Fibroblast of the aortic adventitia (primary cell): ENCODE measurements at regions not wholly inside any gene's neighbourhood (a gene's known extent, or its start where the extent isn't known, plus 50 kb on each side); places are given as distances from the start of the nearest gene placed in this dataset.
"Not testable (repeated sequence)": the region's sequence is repeated elsewhere in the genome, so short reads cannot be mapped to it uniquely, and the experiment has no call there.

Experiments
- DNase-seq: peaks from one replicate; pipeline ENCODE4 v3.0.0-alpha.2; 2010; ENCODE audit warnings: low read depth
- H3K4me3 ChIP-seq: 2 replicates; pipeline ENCODE4 v1.5.1; 2011; ENCODE audit warnings: low read depth, mild to moderate bottlenecking, control low read depth, low read length, moderate library complexity
- CTCF ChIP-seq: IDR thresholded peaks from 2 replicates; pipeline ENCODE4 v1.5.1; 2011; ENCODE audit warnings: mild to moderate bottlenecking, low read length, control low read depth, inconsistent platforms; ENCODE audit not compliant: insufficient read depth

- DNase-seq, result no peak
- no peak for TF ChIP-seq CTCF
- no peak overlapping the region for H3K4me3 ChIP-seq
Measured at GRCh38 chr11:42996421-42997307, 315.1 kb upstream of the API5 start.

- H3K4me3 ChIP-seq, DNase-seq: not testable (repeated sequence)
Measured at GRCh38 chr11:43004879-43005278, 306.9 kb upstream of the API5 start.

GRCh38 chr11:43010042-43010441, 301.8 kb upstream of the API5 start:
- no peak for TF ChIP-seq CTCF
- no peak overlapping the region for H3K4me3 ChIP-seq
- DNase-seq, result no peak

GRCh38 chr11:43012606-43013005, 299.2 kb upstream of the API5 start:
- TF ChIP-seq CTCF, result no peak
- H3K4me3 ChIP-seq, result no peak overlapping the region
- DNase-seq, result no peak

- H3K4me3 ChIP-seq, result no peak overlapping the region
- DNase-seq, result no peak
- TF ChIP-seq CTCF, result no peak
Measured at GRCh38 chr11:43021466-43021865, 290.3 kb upstream of the API5 start.

GRCh38 chr11:43034341-43034740, 277.5 kb upstream of the API5 start:
- DNase-seq, result no peak
- TF ChIP-seq CTCF, result no peak
- H3K4me3 ChIP-seq, result no peak overlapping the region

GRCh38 chr11:43035086-43035485, 276.7 kb upstream of the API5 start:
- no peak for DNase-seq
- TF ChIP-seq CTCF, result no peak
- H3K4me3 ChIP-seq, result no peak overlapping the region
